ENCODE measurements at regions not wholly inside any gene's neighbourhood (a gene's known extent, or its start where the extent isn't known, plus 50 kb on each side); places are given as distances from the start of the nearest gene placed in this dataset.

GRCh38 chr1:103448560-103448959 is 76.9 kb upstream of the RNPC3 start:
- Histone ChIP-seq H3K9me3 (ENCODE audit: control extremely low read depth in 1 of 3, control insufficient read depth in 2 of 3, insufficient read depth in 1 of 3, low read length in 2 of 3) (no peaks in the 10 kb centered on the region), H3K27me3 (replicated peaks in 1 of 4; ENCODE audit: control extremely low read depth in 1 of 4, control insufficient read depth in 3 of 4, insufficient read depth in 4 of 4, low read length in 3 of 4) (no peaks in the 10 kb centered on the region), H3K4me1 (ENCODE audit: control insufficient read depth in 2 of 2, insufficient read depth in 2 of 2, low read length in 2 of 2) (no peaks in the 10 kb centered on the region), H3K9ac (ENCODE audit: low read length) (no peak overlapping the region), H2AFZ (ENCODE audit: insufficient read depth, low read depth, low read length, poor library complexity, severe bottlenecking) (no peak overlapping the region), H3K27ac (ENCODE audit: low read length in 2 of 2) (no peak overlapping the region), H3K79me2 (ENCODE audit: control insufficient read depth, insufficient read depth, low read length) (no peaks in the 10 kb centered on the region), H4K20me1 (ENCODE audit: control insufficient read depth, insufficient read depth, low read length, poor library complexity, severe bottlenecking) (no peaks in the 10 kb centered on the region), H3K4me3 (ENCODE audit: control extremely low read depth in 1 of 5, extremely low read depth in 1 of 5, insufficient read depth in 1 of 5, low read depth in 2 of 5, low read length in 4 of 5) (no peak overlapping the region), H3K36me3 (replicated peaks in 1 of 2; ENCODE audit: control extremely low read depth in 1 of 2, control insufficient read depth in 1 of 2, extremely low read depth in 1 of 2, insufficient read depth in 2 of 2, low read length in 1 of 2) (no peaks in the 10 kb centered on the region), H3K4me2 (replicated peaks; ENCODE audit: low read depth, low read length, poor library complexity, severe bottlenecking) (no peak overlapping the region)
- no peaks in the 10 kb centered on the region for H3K9me3 Mint-ChIP-seq (ENCODE audit: insufficient read depth)
- WGBS (ENCODE audit: insufficient coverage), result no CpG with 5 or more reads among the region's 1 CpG
- no peaks in the 10 kb centered on the region for H3K4me1 Mint-ChIP-seq
- POLR2A ChIA-PET, result no interaction called here
- ATAC-seq (ENCODE audit: low read depth) (no peak), DNase-seq (no peak)
- intact Hi-C loops (cut with micrococcal nuclease), result no loop called here
- H3K27ac Mint-ChIP-seq, result no peak overlapping the region
- CTCF ChIA-PET, result interaction anchor here (0.6 kb wide), 1 partner anchor 136 kb away, joined by 3 read pairs; no protein-coding TSS in a partner anchor
- no peak overlapping the region for H3K4me3 Mint-ChIP-seq
- TF ChIP-seq, protein P1, sequence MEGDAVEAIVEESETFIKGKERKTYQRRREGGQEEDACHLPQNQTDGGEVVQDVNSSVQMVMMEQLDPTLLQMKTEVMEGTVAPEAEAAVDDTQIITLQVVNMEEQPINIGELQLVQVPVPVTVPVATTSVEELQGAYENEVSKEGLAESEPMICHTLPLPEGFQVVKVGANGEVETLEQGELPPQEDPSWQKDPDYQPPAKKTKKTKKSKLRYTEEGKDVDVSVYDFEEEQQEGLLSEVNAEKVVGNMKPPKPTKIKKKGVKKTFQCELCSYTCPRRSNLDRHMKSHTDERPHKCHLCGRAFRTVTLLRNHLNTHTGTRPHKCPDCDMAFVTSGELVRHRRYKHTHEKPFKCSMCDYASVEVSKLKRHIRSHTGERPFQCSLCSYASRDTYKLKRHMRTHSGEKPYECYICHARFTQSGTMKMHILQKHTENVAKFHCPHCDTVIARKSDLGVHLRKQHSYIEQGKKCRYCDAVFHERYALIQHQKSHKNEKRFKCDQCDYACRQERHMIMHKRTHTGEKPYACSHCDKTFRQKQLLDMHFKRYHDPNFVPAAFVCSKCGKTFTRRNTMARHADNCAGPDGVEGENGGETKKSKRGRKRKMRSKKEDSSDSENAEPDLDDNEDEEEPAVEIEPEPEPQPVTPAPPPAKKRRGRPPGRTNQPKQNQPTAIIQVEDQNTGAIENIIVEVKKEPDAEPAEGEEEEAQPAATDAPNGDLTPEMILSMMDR (IDR thresholded peaks at IDR 0.05), result no peak
- TF ChIP-seq EZH2 (IDR thresholded peaks at IDR 0.05; ENCODE audit: borderline replicate concordance, insufficient read depth, low read depth, low read length, poor library complexity, severe bottlenecking), result no peak
- no peaks in the 10 kb centered on the region for H3K27me3 Mint-ChIP-seq

DNA sequence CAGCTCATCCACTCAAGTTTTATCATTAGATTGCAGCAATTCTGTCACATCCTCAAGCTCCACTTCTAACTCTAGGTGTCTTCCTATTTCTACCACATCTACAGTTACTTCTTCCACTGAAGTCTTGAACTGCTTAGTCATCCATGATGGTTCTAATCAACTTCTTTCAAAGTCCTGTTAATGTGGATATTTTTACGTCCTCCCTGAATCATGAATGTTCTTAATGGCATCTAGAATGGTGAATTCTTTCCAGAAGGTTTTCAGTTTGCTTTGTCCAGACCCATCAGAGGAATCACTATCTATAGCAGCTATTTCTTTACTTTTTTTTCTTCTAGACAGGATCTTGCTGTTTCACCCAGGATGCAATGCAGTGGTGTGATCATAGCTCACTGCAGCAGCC is 78.0 kb upstream of the RNPC3 start:
- Histone ChIP-seq H3K9me3 (ENCODE audit: control extremely low read depth in 1 of 3, control insufficient read depth in 2 of 3, insufficient read depth in 1 of 3, low read length in 2 of 3) (no peaks in the 10 kb centered on the region), H3K4me1 (ENCODE audit: control insufficient read depth in 2 of 2, insufficient read depth in 2 of 2, low read length in 2 of 2) (no peaks in the 10 kb centered on the region), H3K27ac (ENCODE audit: low read length in 2 of 2) (no peak overlapping the region), H3K4me2 (replicated peaks; ENCODE audit: low read depth, low read length, poor library complexity, severe bottlenecking) (no peak overlapping the region), H3K4me3 (ENCODE audit: control extremely low read depth in 1 of 5, extremely low read depth in 1 of 5, insufficient read depth in 1 of 5, low read depth in 2 of 5, low read length in 4 of 5) (no peak overlapping the region), H3K79me2 (ENCODE audit: control insufficient read depth, insufficient read depth, low read length) (no peaks in the 10 kb centered on the region), H3K9ac (ENCODE audit: low read length) (no peak overlapping the region), H2AFZ (ENCODE audit: insufficient read depth, low read depth, low read length, poor library complexity, severe bottlenecking) (no peak overlapping the region), H3K36me3 (replicated peaks in 1 of 2; ENCODE audit: control extremely low read depth in 1 of 2, control insufficient read depth in 1 of 2, extremely low read depth in 1 of 2, insufficient read depth in 2 of 2, low read length in 1 of 2) (no peaks in the 10 kb centered on the region), H3K27me3 (replicated peaks in 1 of 4; ENCODE audit: control extremely low read depth in 1 of 4, control insufficient read depth in 3 of 4, insufficient read depth in 4 of 4, low read length in 3 of 4) (no peaks in the 10 kb centered on the region), H4K20me1 (ENCODE audit: control insufficient read depth, insufficient read depth, low read length, poor library complexity, severe bottlenecking) (no peaks in the 10 kb centered on the region)
- intact Hi-C loops (cut with micrococcal nuclease), result no loop called here
- no CpG with 5 or more reads among the region's 1 CpG for whole genome bisulfite sequencing (ENCODE audit: insufficient coverage)
- Mint-ChIP-seq H3K4me1 (no peaks in the 10 kb centered on the region), H3K27ac (no peak overlapping the region), H3K27me3 (no peaks in the 10 kb centered on the region), H3K4me3 (no peak overlapping the region), H3K9me3 (ENCODE audit: insufficient read depth) (no peaks in the 10 kb centered on the region)
- ATAC-seq (ENCODE audit: low read depth) (no peak), DNase-seq (no peak)
- TF ChIP-seq, protein P1 (IDR thresholded peaks at IDR 0.05), result no peak
- no peak for TF ChIP-seq EZH2 (IDR thresholded peaks at IDR 0.05; ENCODE audit: borderline replicate concordance, insufficient read depth, low read depth, low read length, poor library complexity, severe bottlenecking)
- CTCF ChIA-PET, result no interaction called here
- POLR2A ChIA-PET, result no interaction called here

Data from B cell (primary cell).